ENCODE measurements at regions not wholly inside any gene's neighbourhood (a gene's known extent, or its start where the extent isn't known, plus 50 kb on each side); places are given as distances from the start of the nearest gene placed in this dataset.

GRCh38 chr22:46083383-46084350, 66.7 kb upstream of the PPARA start:
- Histone ChIP-seq H3K79me2 (ENCODE audit: control insufficient read depth, insufficient read depth, low read length) (peaks cover 100% of the 10 kb centered on the region), H3K36me3 (ENCODE audit: control insufficient read depth in 2 of 2, extremely low read depth in 1 of 2, insufficient read depth in 2 of 2, low read length in 2 of 2) (peaks cover 13 to 51% of the 10 kb centered on the region in 2 experiments), H3K4me1 (ENCODE audit: control insufficient read depth, extremely low read depth, insufficient read depth, low read length) (peaks cover 70% of the 10 kb centered on the region), H3K9me3 (ENCODE audit: control insufficient read depth, low read depth, low read length) (no peaks in the 10 kb centered on the region), H3K27me3 (ENCODE audit: control insufficient read depth, extremely low read depth, insufficient read depth, low read length) (no peaks in the 10 kb centered on the region), H3K27ac (ENCODE audit: control insufficient read depth, insufficient read depth, low read length) (peak overlapping the region; percentile 98), H3K4me3 (ENCODE audit: control insufficient read depth in 2 of 3, extremely low read depth in 1 of 3, insufficient read depth in 2 of 3, low read depth in 1 of 3, low read length in 3 of 3) (peak overlapping the region; percentile 51 to 96 (median 95)), H3K4me2 (ENCODE audit: control insufficient read depth, extremely low read depth, insufficient read depth, low read depth, low read length) (peak overlapping the region; percentile 81), H2AFZ (ENCODE audit: control insufficient read depth, low read length) (no peak overlapping the region), H3K9ac (ENCODE audit: control insufficient read depth, extremely low read depth, insufficient read depth, low read length) (peak overlapping the region; percentile 99), H4K20me1 (ENCODE audit: control insufficient read depth, extremely low read depth, insufficient read depth, low read length) (peaks cover 12% of the 10 kb centered on the region), H3K9me1 (ENCODE audit: control insufficient read depth, extremely low read depth, insufficient read depth, low read length) (no peaks in the 10 kb centered on the region)
- no peak for FAIRE-seq
- DNase-seq (ENCODE audit: low read depth, low spot score), result no peak
- TF ChIP-seq, protein P1, sequence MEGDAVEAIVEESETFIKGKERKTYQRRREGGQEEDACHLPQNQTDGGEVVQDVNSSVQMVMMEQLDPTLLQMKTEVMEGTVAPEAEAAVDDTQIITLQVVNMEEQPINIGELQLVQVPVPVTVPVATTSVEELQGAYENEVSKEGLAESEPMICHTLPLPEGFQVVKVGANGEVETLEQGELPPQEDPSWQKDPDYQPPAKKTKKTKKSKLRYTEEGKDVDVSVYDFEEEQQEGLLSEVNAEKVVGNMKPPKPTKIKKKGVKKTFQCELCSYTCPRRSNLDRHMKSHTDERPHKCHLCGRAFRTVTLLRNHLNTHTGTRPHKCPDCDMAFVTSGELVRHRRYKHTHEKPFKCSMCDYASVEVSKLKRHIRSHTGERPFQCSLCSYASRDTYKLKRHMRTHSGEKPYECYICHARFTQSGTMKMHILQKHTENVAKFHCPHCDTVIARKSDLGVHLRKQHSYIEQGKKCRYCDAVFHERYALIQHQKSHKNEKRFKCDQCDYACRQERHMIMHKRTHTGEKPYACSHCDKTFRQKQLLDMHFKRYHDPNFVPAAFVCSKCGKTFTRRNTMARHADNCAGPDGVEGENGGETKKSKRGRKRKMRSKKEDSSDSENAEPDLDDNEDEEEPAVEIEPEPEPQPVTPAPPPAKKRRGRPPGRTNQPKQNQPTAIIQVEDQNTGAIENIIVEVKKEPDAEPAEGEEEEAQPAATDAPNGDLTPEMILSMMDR (optimal IDR thresholded peaks at IDR 0.05 in 1 of 3, IDR thresholded peaks at IDR 0.05 in 1 of 3, conservative IDR thresholded peaks at IDR 0.05 in 1 of 3; ENCODE audit: extremely low read depth in 1 of 3, insufficient read depth in 2 of 3, low read length in 3 of 3), result no peak
- TF ChIP-seq EZH2 (IDR thresholded peaks at IDR 0.05; ENCODE audit: low read length), result no peak
- dilution Hi-C loops (cut with MboI; ENCODE audit: extremely low pct_ligation_motif_present, low sequenced_read_pairs), result no loop called here

- Histone ChIP-seq H3K4me3 (ENCODE audit: control insufficient read depth in 2 of 3, extremely low read depth in 1 of 3, insufficient read depth in 2 of 3, low read depth in 1 of 3, low read length in 3 of 3) (peak overlapping the region; percentile 51 to 96 (median 95)), H3K27ac (ENCODE audit: control insufficient read depth, insufficient read depth, low read length) (peak overlapping the region; percentile 98), H3K4me1 (ENCODE audit: control insufficient read depth, extremely low read depth, insufficient read depth, low read length) (peaks cover 71% of the 10 kb centered on the region)
Observed at GRCh38 chr22:46084376-46084775, 66.0 kb upstream of the PPARA start.

More at GRCh38 chr22:46084376-46084775, 66.0 kb upstream of the PPARA start:
- Histone ChIP-seq H3K36me3 (ENCODE audit: control insufficient read depth in 2 of 2, extremely low read depth in 1 of 2, insufficient read depth in 2 of 2, low read length in 2 of 2) (peaks cover 13 to 53% of the 10 kb centered on the region in 2 experiments), H3K9me3 (ENCODE audit: control insufficient read depth, low read depth, low read length) (no peaks in the 10 kb centered on the region), H4K20me1 (ENCODE audit: control insufficient read depth, extremely low read depth, insufficient read depth, low read length) (peaks cover 15% of the 10 kb centered on the region), H3K9me1 (ENCODE audit: control insufficient read depth, extremely low read depth, insufficient read depth, low read length) (no peaks in the 10 kb centered on the region), H3K9ac (ENCODE audit: control insufficient read depth, extremely low read depth, insufficient read depth, low read length) (peak overlapping the region; percentile 99), H2AFZ (ENCODE audit: control insufficient read depth, low read length) (no peak overlapping the region), H3K79me2 (ENCODE audit: control insufficient read depth, insufficient read depth, low read length) (peaks cover 100% of the 10 kb centered on the region), H3K27me3 (ENCODE audit: control insufficient read depth, extremely low read depth, insufficient read depth, low read length) (no peaks in the 10 kb centered on the region), H3K4me2 (ENCODE audit: control insufficient read depth, extremely low read depth, insufficient read depth, low read depth, low read length) (peak overlapping the region; percentile 81)
- dilution Hi-C loops (cut with MboI; ENCODE audit: extremely low pct_ligation_motif_present, low sequenced_read_pairs), result no loop called here
- FAIRE-seq, result peak; percentile 29
- no peak for TF ChIP-seq EZH2 (IDR thresholded peaks at IDR 0.05; ENCODE audit: low read length)
- TF ChIP-seq, protein P1 (optimal IDR thresholded peaks at IDR 0.05 in 1 of 3, IDR thresholded peaks at IDR 0.05 in 1 of 3, conservative IDR thresholded peaks at IDR 0.05 in 1 of 3; ENCODE audit: extremely low read depth in 1 of 3, insufficient read depth in 2 of 3, low read length in 3 of 3), result no peak
- DNase-seq (ENCODE audit: low read depth, low spot score), result no peak
